HCT116 (cell line): ENCODE measurements at regions not wholly inside any gene's neighbourhood (a gene's known extent, or its start where the extent isn't known, plus 50 kb on each side); places are given as distances from the start of the nearest gene placed in this dataset.

Experiments
- ATAC-seq: fragments of 200-7000 bp; cut with Tn5 transposase; 2 replicates; pipeline ENCODE4 v1.9.1; 2020; ENCODE audit warnings: mild to moderate bottlenecking, moderate library complexity
- BruUV-seq: library from RNA; stranded (reverse); fragments of 400-500 nt; replicated peaks from 2 replicates; lab custom pipeline; 2021; lab: Mats Ljungman, UMichigan
- CTCF ChIA-PET: fragments of 300-600 bp; sonication (Branson Sonifier 250); formaldehyde crosslinking; loops from one replicate; lab custom pipeline; 2021; ENCODE audit warnings: antibody characterized with exemption; lab: Charles Lee
- POLR2A ChIA-PET: fragments of 300-600, 350-600 bp; sonication (Branson Sonifier 250); formaldehyde crosslinking; loops from one replicate; lab custom pipeline; 2021; ENCODE audit warnings: antibody characterized with exemption; lab: Charles Lee
- RAD21 ChIA-PET, 2 experiments: fragments of 300-600 bp; sonication (Branson Sonifier 250); formaldehyde crosslinking; loops; one replicate each; lab custom pipeline; 2023; ENCODE audit warnings: low total read pairs in 2 of 2; ENCODE audit not compliant: uncharacterized antibody in 2 of 2, unreplicated experiment in 2 of 2, low non-redundant PET in 1 of 2; lab: Charles Lee
- DNase-seq: peaks from one replicate; pipeline ENCODE4 v3.0.0-alpha.2; 2010; ENCODE audit warnings: low read depth, low spot score
- H2AFZ ChIP-seq: fragments of 200-600 bp; shearing (Covaris generic), sonication (generic); 2 replicates; pipeline ENCODE4 v1.6.1; 2017; ENCODE audit warnings: low read depth, mixed run types, mixed read lengths, antibody characterized with exemption, low read length; ENCODE audit not compliant: poor library complexity, severe bottlenecking
- H3K27ac ChIP-seq: 2 replicates; pipeline ENCODE4 v1.5.1; 2012; ENCODE audit warnings: low read depth, low read length
- H3K27me3 ChIP-seq: fragments of 200-600 bp; sonication (generic); 2 replicates; pipeline ENCODE4 v1.6.1; 2016; ENCODE audit warnings: mixed run types, low read length, mixed read lengths; ENCODE audit not compliant: insufficient read depth
- H3K36me3 ChIP-seq, 2 experiments: fragments of 200-500 bp in 1 of 2; fragments of 200-600 bp in 1 of 2; sonication (Bioruptor generic) in 1 of 2; sonication (generic) in 1 of 2; 2 replicates each; pipeline versions ENCODE4 v1.5.1 to v1.6.1; 2014 to 2016; ENCODE audit warnings: low read length in 2 of 2, inconsistent platforms in 1 of 2, mixed read lengths in 1 of 2, mixed run types in 1 of 2; ENCODE audit not compliant: insufficient read depth in 2 of 2, control insufficient read depth in 1 of 2
- H3K4me1 ChIP-seq, 2 experiments: fragments of 200-600 bp in 1 of 2; sonication (generic) in 1 of 2; 2 replicates each; pipeline versions ENCODE4 v1.5.1 to v1.6.1; 2012 to 2017; ENCODE audit warnings: low read length in 2 of 2, inconsistent platforms in 1 of 2, mild to moderate bottlenecking in 1 of 2, mixed read lengths in 1 of 2, mixed run types in 1 of 2, moderate library complexity in 1 of 2; ENCODE audit not compliant: insufficient read depth in 2 of 2, control insufficient read depth in 1 of 2
- H3K4me2 ChIP-seq: fragments of 200-600 bp; sonication (generic); 2 replicates; pipeline ENCODE4 v1.6.1; 2017; ENCODE audit warnings: mixed run types, low read length, mixed read lengths
- H3K4me3 ChIP-seq, 2 experiments: fragments of 200-600 bp in 1 of 2; sonication (generic) in 1 of 2; replicated peaks in 1 of 2; 2 replicates each; pipeline ENCODE4 v1.5.1; 2011 to 2016; ENCODE audit warnings: low read length in 2 of 2, control low read depth in 1 of 2, low read depth in 1 of 2, mild to moderate bottlenecking in 1 of 2, mixed read lengths in 1 of 2, mixed run types in 1 of 2
- H3K79me2 ChIP-seq: fragments of 200-600 bp; sonication (generic); 2 replicates; pipeline ENCODE4 v1.6.1; 2017; ENCODE audit warnings: mild to moderate bottlenecking, mixed run types, low read length, moderate library complexity, mixed read lengths; ENCODE audit not compliant: insufficient read depth
- H3K9ac ChIP-seq: fragments of 200-600 bp; sonication (generic); 2 replicates; pipeline ENCODE4 v1.6.1; 2016; ENCODE audit warnings: low read length, mixed read lengths
- H3K9me2 ChIP-seq: fragments of 200-600 bp; sonication (generic), shearing (Covaris generic); 2 replicates; pipeline ENCODE4 v1.6.1; 2017; ENCODE audit warnings: mixed run types, mild to moderate bottlenecking, moderate library complexity; ENCODE audit not compliant: insufficient read depth
- H3K9me3 ChIP-seq, 2 experiments: fragments of 200-500 bp in 1 of 2; fragments of 200-600 bp in 1 of 2; sonication (Bioruptor generic) in 1 of 2; sonication (generic) in 1 of 2; 2 replicates each; pipeline ENCODE4 v1.6.1; 2014 to 2017; ENCODE audit warnings: low read length in 2 of 2, mixed read lengths in 2 of 2, inconsistent platforms in 1 of 2, low read depth in 1 of 2, mild to moderate bottlenecking in 1 of 2, mixed run types in 1 of 2, moderate library complexity in 1 of 2; ENCODE audit not compliant: control insufficient read depth in 1 of 2, insufficient read depth in 1 of 2
- H4K20me1 ChIP-seq: fragments of 200-600 bp; sonication (generic), shearing (Covaris generic); 2 replicates; pipeline ENCODE4 v1.6.1; 2017; ENCODE audit warnings: mixed run types, mild to moderate bottlenecking, moderate library complexity; ENCODE audit not compliant: insufficient read depth
- CEBPB ChIP-seq: IDR thresholded peaks from 2 replicates; pipeline ENCODE4 v1.6.1; 2012; ENCODE audit warnings: low read depth
- EZH2 ChIP-seq: fragments of 200-600 bp; sonication (generic); IDR thresholded peaks from 2 replicates; pipeline ENCODE4 v1.6.1; 2017; ENCODE audit warnings: antibody characterized with exemption, mixed run types
- FOSL1 ChIP-seq: IDR thresholded peaks from 2 replicates; pipeline ENCODE4 v1.6.1; 2012; ENCODE audit warnings: low read depth
- POLR2AphosphoS5 ChIP-seq: IDR thresholded peaks from 2 replicates; pipeline ENCODE4 v1.6.1; 2011; ENCODE audit warnings: mild to moderate bottlenecking, low read depth, low read length, moderate library complexity
- RAD21 ChIP-seq: IDR thresholded peaks from 2 replicates; pipeline ENCODE4 v1.6.1; 2012; ENCODE audit warnings: low read depth, mild to moderate bottlenecking
- SRF ChIP-seq: IDR thresholded peaks from 2 replicates; pipeline ENCODE4 v1.6.1; 2012; ENCODE audit warnings: low read depth
- TCF7L2 ChIP-seq: IDR thresholded peaks from 2 replicates; pipeline ENCODE4 v1.7.0; 2011; ENCODE audit warnings: borderline replicate concordance, inconsistent platforms; ENCODE audit not compliant: insufficient read depth, insufficient read length; ENCODE audit errors: extremely low read depth
- YY1 ChIP-seq: IDR thresholded peaks from 2 replicates; pipeline ENCODE4 v1.6.1; 2011; ENCODE audit warnings: low read length, low read depth, moderate library complexity, mild to moderate bottlenecking; ENCODE audit not compliant: insufficient replicate concordance; ENCODE audit errors: extremely low read depth
- ZNF274 ChIP-seq: fragments of 200-500 bp; sonication (Bioruptor generic); IDR thresholded peaks from 2 replicates; pipeline ENCODE4 v1.6.1; 2014; ENCODE audit warnings: mild to moderate bottlenecking, low read depth, low read length, inconsistent platforms
- intact Hi-C: fragments of 100-400 bp; cut with micrococcal nuclease; formaldehyde crosslinking; loops from 2 replicates; pipeline ENCODE4 v1.10.0; 2022
- TF ChIP-seq, protein P1 (sequence below), 3 experiments: fragments of 200-600 bp in 1 of 3; sonication (generic) in 1 of 3; IDR thresholded peaks in 2 of 3; conservative IDR thresholded peaks in 1 of 3; 2 replicates each; pipeline ENCODE4 v1.5.1; 2012 to 2017; ENCODE audit warnings: low read depth in 2 of 3, low read length in 2 of 3, antibody characterized with exemption in 1 of 3, borderline replicate concordance in 1 of 3, control low read depth in 1 of 3, mild to moderate bottlenecking in 1 of 3, mixed read lengths in 1 of 3, mixed run types in 1 of 3, moderate library complexity in 1 of 3; ENCODE audit not compliant: insufficient read depth in 1 of 3

GRCh38 chr4:128341634-128342033 is 54.0 kb upstream of the PGRMC2 start:
- no peak for DNase-seq
- BruUV-seq = no TSS peak

More at GRCh38 chr4:128341634-128342033, 54.0 kb upstream of the PGRMC2 start:
- Histone ChIP-seq H3K79me2 (no peaks in the 10 kb centered on the region), H3K27ac (no peak overlapping the region), H3K36me3 (no peaks in the 10 kb centered on the region), H3K9me2 (no peaks in the 10 kb centered on the region), H4K20me1 (no peaks in the 10 kb centered on the region), H3K4me1 (peaks cover 0 to 10% of the 10 kb centered on the region in 2 experiments; a peak in 2 of 4 replicates), H2AFZ (no peak overlapping the region), H3K4me3 (no peak overlapping the region), H3K27me3 (no peaks in the 10 kb centered on the region), H3K4me2 (no peak overlapping the region), H3K9ac (no peak overlapping the region), H3K9me3 (no peaks in the 10 kb centered on the region)
- no peak for TF ChIP-seq FOSL1
- no peak for TF ChIP-seq SRF
- no peak for TF ChIP-seq EZH2
- TF ChIP-seq ZNF274 = no peak
- no peak for TF ChIP-seq POLR2AphosphoS5
- no peak for TF ChIP-seq CEBPB
- no peak for TF ChIP-seq YY1
- TF ChIP-seq, protein P1, sequence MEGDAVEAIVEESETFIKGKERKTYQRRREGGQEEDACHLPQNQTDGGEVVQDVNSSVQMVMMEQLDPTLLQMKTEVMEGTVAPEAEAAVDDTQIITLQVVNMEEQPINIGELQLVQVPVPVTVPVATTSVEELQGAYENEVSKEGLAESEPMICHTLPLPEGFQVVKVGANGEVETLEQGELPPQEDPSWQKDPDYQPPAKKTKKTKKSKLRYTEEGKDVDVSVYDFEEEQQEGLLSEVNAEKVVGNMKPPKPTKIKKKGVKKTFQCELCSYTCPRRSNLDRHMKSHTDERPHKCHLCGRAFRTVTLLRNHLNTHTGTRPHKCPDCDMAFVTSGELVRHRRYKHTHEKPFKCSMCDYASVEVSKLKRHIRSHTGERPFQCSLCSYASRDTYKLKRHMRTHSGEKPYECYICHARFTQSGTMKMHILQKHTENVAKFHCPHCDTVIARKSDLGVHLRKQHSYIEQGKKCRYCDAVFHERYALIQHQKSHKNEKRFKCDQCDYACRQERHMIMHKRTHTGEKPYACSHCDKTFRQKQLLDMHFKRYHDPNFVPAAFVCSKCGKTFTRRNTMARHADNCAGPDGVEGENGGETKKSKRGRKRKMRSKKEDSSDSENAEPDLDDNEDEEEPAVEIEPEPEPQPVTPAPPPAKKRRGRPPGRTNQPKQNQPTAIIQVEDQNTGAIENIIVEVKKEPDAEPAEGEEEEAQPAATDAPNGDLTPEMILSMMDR (IDR thresholded peaks at IDR 0.05 in 2 of 3, conservative IDR thresholded peaks at IDR 0.05 in 1 of 3; ENCODE audit: borderline replicate concordance in 1 of 3, insufficient read depth in 1 of 3, low read depth in 2 of 3, low read length in 2 of 3) = peak in 2 of 3 experiments; percentile 23 to 41; a peak in 3 of 6 replicates
- 0 out of 2 replicates have a peak, but pooled peaks have one; percentile 6 for TF ChIP-seq RAD21
- TF ChIP-seq TCF7L2 = no peak
- intact Hi-C loops = no loop called here
- ChIA-PET POLR2A (no interaction called here), RAD21 (no interaction called here), CTCF (interaction anchor here (1.5 kb wide), 1 partner anchor 113 kb away, joined by 3 read pairs; no protein-coding TSS in a partner anchor)
- peak; percentile 73 for ATAC-seq
